Dedifferentiated amniotic fluid mesenchymal stem cell (primary cell): ENCODE measurements at regions not wholly inside any gene's neighbourhood (a gene's known extent, or its start where the extent isn't known, plus 50 kb on each side); places are given as distances from the start of the nearest gene placed in this dataset.

Source experiments
- DNase-seq: peaks from one replicate; pipeline ENCODE4 v3.0.0-alpha.2; 2016; ENCODE audit errors: extremely low spot score

GRCh38 chr1:239008568-239008967, 377.8 kb upstream of the CHRM3 start:
- no peak for DNase-seq

GRCh38 chr1:239006276-239006675, 380.1 kb upstream of the CHRM3 start:
- no peak for DNase-seq

- no peak for DNase-seq
These were observed 386.4 kb upstream of the CHRM3 start for GRCh38 chr1:238999944-239000343.

GRCh38 chr1:238998577-238998976, 387.8 kb upstream of the CHRM3 start:
- no peak for DNase-seq

- DNase-seq = no peak
These were observed 394.4 kb upstream of the CHRM3 start for GRCh38 chr1:238991765-238992495.

GRCh38 chr1:238985312-238985711, 401.1 kb upstream of the CHRM3 start:
- no peak for DNase-seq

GRCh38 chr1:238982736-238983135, 403.6 kb upstream of the CHRM3 start:
- DNase-seq = no peak

GRCh38 chr1:238981317-238981933, 404.9 kb upstream of the CHRM3 start:
- no peak for DNase-seq

GRCh38 chr1:238980053-238980452, 406.3 kb upstream of the CHRM3 start:
- DNase-seq = no peak

- no peak for DNase-seq
These were observed 421.7 kb upstream of the CHRM3 start for GRCh38 chr1:238964631-238965030.

- no peak for DNase-seq
These were observed 423.4 kb upstream of the CHRM3 start for GRCh38 chr1:238962941-238963340.

GRCh38 chr1:238961790-238962189, 424.6 kb upstream of the CHRM3 start:
- DNase-seq = no peak

GRCh38 chr1:238960071-238960470, 426.3 kb upstream of the CHRM3 start:
- DNase-seq = peak; percentile 62

- DNase-seq = no peak
These were observed 430.4 kb upstream of the CHRM3 start for GRCh38 chr1:238955934-238956333.

- no peak for DNase-seq
These were observed 431.5 kb upstream of the CHRM3 start for GRCh38 chr1:238954865-238955264.

GRCh38 chr1:238953448-238954010, 432.8 kb upstream of the CHRM3 start:
- no peak for DNase-seq

GRCh38 chr1:238951809-238952208, 434.6 kb upstream of the CHRM3 start:
- peak; percentile 67 for DNase-seq

GRCh38 chr1:238950784-238951183, 435.6 kb upstream of the CHRM3 start:
- no peak for DNase-seq

- no peak for DNase-seq
These were observed 436.4 kb upstream of the CHRM3 start for GRCh38 chr1:238950017-238950416.

GRCh38 chr1:238944028-238944427, 442.3 kb upstream of the CHRM3 start:
- DNase-seq = no peak

- no peak for DNase-seq
These were observed 458.5 kb upstream of the CHRM3 start for GRCh38 chr1:238927899-238928298.

- DNase-seq = no peak
These were observed 469.5 kb upstream of the CHRM3 start for GRCh38 chr1:238916828-238917227.

- no peak for DNase-seq
These were observed 472.0 kb upstream of the CHRM3 start for GRCh38 chr1:238914346-238914745.
